Stimulated activated CD4-positive, alpha-beta T cell treated with anti-CD3 and anti-CD28 coated beads, TNF-alpha, amount 100 ng/mL, for 24 hours (primary cell): ENCODE measurements at regions not wholly inside any gene's neighbourhood (a gene's known extent, or its start where the extent isn't known, plus 50 kb on each side); places are given as distances from the start of the nearest gene placed in this dataset.

Experiments
- DNase-seq, 3 experiments: peaks; one replicate each; pipeline ENCODE4 v3.0.0-alpha.2; 2020; ENCODE audit warnings: low read depth in 3 of 3

DNA sequence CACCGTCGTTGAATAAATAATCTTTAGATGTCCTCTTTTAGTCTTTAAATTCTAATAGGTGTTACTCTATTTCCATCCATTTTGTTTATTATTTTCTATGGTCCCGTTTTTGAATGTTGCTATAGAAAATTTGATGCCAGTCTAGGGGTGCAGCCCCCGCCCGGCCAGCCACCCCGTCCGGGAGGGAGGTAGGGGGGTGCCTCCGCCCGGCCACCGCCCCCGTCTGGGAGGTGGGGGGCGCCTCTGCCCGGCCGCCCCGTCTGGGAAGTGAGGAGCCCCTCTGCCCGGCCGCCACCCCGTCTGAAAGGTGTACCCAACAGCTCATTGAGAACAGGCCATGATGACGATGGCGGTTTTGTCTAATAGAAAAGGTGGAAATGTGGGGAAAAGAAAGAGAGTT is 2372.2 kb upstream of the WWC1 start:
- no peak for DNase-seq

DNA sequence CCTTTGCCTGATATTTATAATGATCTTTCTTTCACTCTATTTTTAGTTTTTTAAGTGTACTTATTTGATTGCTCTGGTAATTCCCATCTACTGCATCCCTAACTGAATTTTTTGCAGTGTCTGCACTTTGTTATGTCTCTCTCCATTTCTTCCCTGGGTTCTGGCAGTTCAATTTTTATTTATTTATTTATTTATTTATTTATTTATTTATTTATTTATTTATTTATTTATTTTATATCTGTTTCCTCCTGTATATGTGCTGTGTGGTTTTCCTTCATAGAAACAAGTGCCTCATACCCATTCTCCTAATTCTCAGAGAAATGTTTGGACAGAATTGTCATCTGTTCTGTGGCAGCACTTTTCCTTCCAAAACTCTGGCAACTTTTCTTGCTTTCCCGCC is 2370.8 kb upstream of the WWC1 start:
- no peak for DNase-seq

DNA sequence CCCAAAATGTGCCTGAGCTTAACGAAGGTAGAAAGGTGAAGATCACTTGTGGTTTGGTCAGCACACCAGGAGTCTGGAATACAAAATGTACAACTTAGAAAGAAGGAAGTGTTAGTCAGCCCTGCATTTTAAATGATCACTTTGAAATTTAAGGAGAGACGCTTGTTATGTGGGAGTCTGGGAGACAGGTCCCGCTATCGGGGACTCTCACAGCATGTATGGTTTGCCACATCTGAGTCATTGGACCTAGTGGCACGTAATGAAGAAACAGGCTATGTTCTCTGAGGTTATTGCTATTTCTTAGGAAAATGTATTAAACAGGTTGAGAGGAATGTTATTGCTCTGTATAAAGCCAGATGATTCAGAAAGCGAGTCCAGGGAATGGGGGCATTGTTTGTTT is 2362.5 kb upstream of the WWC1 start:
- DNase-seq: no peak

DNA sequence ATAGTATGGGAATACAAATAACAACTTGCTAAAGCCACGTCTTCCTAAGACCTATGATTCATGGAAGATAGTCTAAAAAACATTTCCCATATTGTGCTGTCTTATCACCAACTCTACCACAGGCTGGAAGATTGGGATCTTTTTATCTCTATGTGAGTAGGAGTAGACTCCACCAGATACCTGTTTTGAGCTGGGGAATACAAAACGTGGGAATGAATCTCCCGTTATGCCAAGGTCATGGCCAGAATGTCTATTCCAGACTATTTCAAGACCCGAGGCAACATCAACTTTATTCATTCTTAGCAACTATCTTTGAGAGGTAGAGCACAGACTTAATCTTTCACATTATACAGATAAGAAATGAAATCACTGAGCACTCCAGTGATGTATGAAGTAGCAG is 2350.9 kb upstream of the WWC1 start:
- DNase-seq: no peak

DNA sequence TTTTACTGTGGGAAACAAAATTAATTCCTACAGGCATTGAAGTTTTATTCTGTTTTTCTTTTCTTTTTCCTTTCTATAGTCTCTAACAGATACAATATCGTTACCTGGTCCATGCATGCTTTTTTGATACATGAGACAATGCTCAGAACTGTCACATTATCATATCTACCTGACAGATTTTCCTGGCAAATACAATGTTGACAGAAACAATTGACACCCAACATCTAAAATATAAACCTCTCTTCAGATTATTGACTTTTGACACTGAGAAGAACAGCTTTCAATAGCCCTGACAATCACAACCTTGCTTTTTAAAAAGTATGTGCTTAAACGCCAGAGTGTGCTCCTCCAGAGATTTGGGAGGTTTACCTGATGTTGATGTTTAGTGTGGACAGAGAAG is 2334.6 kb upstream of the WWC1 start:
- DNase-seq: no peak

DNA sequence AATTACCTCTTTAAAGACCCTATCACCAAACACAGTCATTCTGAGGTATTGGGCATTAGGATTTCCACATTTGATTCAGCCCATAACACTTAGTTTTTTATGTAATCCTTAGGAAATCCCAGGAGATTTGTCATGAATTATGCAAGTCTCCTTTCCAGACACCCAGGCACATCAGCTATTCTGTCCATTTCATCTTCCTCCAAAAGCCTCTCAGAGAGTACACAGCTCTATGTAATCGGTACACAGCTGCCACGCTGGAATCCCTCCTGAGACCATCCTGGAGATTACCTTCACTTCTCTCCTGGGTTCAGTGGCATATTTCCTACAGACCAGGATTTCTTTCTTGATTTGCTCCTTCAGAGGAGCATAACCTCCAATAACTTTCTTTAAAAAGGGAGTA is 2309.8 kb upstream of the WWC1 start:
- DNase-seq: no peak

DNA sequence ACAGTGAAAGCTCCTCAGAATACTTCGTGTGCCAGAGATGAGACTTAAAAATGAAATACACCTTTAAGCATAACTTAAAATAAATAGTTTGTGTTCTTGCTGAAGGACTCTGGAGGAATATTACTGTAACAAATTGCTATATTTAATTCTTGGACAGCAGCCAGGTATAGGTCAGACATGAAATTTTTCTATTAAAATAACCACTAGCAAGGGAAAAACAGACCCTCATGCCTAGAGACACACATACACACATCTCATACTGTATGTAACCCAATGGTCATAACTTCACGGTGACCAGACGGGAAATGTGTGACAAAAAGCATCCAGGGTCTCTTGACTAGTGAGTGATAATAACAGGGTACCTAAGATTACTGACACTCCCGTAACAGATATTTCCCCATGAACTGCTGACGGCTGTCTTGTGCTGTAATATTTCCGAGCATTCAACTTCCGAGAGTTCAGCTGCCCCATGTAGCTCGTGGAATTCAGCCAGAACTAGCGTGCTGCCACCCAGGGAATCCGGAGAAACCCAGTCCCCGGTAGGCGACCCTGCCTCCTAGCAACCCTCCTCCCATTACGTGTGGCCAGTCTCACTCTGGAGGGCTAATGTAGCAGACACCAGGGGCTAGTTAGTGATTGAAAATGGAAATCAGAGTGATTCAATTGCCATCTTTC is 2295.1 kb upstream of the WWC1 start:
- no peak for DNase-seq

DNA sequence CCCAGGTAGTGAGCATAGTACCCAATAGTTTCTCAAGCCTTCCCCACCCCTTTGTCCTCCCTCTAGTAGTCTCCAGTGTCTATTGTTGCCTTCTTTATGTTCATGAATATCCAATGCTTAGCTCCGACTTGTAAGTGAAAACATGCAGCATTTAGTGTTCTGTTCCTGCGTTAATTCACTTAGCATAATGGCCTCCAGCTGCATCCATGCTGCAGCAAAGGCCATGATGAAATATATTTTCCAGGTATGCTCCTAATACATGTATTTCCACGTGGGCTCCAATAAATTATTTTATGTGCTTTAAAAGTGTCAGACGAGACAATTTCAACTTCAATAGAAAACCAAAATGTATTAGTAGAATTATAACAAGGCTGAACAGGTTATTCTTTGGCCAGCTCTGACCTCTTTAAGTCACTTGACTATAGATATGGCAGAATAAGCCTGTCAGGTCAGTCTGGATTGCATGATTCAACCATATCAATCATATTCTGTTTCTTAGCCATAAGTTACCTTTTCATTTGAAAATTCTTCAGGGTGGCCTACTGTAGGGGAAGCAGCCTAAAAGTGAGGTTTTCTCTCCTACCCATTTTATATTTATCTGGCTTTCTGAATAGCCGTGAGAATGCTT is 2291.6 kb upstream of the WWC1 start:
- DNase-seq: no peak

DNA sequence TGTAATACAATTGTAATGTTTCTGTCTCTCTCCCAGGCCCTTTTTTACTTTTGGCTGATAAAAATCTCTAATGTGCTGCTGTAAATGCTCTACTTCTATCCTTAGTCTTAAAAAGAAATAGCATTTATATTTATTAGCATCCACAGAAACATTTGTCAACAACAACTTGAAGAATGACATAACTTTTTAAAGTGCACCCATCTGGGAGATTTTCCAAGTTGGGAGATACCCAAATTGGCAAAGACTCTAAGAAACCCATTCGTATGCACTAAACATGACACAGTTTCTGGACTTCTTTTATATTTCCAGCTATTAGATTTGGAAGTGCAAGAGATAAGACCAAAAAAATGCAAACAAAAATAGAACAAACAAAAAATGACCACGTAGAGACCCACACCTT is 2287.4 kb upstream of the WWC1 start:
- no peak for DNase-seq

DNA sequence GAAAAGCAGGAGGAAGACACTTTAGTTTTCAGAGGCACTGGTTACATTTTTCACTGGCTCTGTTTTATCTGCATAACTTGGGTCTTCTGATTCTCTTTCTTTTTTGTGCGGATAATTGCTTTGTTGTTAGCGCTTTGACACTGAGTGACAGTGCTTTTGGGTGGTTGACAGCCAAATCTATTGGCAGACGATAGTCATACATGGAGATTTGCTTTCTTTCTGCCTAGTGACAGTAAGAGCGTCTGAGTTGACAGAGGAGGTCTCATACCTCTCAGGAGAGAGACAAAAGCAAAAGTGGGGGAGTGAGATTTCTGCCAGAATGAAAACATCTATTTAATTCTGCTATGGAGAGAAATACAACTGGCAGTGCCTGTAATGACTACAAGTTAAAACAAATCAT is 2278.0 kb upstream of the WWC1 start:
- no peak for DNase-seq

DNA sequence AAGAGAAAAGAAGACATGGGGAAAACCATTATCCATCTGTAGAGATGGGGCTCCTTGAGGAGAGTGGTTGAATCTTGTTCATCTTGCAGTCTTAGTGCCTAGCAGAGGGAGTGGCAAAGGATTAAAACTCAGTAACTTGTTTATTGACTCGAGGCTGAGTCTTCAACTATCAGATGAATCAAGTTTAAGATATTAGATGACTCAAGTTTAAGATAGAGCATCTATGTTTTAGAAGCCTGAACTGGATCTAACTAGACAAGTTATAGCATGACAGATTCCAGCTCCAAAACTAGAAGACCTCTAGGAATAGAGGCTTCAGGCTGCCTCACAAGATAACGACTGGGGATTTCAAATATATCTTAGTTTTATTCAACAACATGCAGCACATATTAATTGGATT is 2277.2 kb upstream of the WWC1 start:
- DNase-seq: no peak

DNA sequence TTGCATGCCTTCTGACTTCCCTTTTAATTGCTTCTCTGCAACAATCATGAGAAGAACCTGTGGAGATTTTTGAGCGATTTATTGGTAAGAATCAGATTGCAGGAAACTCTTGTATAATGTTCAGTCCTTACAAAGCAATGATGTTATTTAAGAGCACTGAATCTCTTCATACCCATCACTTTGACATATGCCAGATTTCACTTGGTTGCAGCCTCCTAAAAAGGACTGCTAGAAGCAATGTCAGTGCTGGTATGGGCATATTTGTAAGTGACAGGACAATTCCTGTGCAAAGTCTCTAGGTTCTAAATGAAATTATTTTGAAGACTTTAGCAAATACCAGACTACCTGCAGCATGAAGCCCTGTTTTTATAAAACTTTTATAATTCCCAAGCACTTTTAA is 2272.7 kb upstream of the WWC1 start:
- DNase-seq: no peak

DNA sequence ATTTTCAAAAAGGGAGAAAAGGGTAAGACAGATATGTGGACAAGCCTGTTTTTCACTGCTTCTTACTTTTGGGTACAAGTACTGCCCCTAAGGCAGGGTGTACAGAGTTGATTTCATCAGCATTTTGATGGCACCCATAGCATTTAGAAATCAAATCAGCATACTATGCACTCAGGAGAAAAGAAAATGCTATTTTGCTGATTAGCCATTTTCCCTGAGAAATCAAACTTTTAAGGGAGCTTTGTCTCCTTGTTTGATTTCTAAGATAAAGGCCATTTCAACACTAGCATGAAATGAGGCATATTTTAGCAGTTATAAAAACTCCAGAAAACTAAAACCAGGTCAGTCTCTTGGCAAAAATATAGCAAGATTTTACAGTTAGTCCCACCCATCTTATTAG is 2269.4 kb upstream of the WWC1 start:
- DNase-seq: no peak

DNA sequence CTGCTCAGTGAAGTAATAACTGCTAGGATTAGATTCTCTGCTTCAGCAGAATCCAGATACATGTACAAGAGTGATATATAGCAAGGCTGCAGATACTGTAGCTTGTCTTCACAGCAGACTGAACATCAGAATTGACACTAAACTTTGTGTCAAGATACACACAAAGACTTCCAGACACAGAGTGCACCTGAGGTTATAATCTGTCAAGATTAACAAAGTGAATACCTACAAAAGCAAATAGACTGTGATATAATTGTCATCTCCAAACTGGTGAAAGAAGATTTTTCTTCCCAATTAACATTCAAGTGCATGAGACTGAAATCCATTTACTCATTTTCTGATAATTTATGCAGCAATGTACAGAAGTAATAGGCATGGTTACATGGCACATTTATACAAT is 2266.5 kb upstream of the WWC1 start:
- no peak for DNase-seq

DNA sequence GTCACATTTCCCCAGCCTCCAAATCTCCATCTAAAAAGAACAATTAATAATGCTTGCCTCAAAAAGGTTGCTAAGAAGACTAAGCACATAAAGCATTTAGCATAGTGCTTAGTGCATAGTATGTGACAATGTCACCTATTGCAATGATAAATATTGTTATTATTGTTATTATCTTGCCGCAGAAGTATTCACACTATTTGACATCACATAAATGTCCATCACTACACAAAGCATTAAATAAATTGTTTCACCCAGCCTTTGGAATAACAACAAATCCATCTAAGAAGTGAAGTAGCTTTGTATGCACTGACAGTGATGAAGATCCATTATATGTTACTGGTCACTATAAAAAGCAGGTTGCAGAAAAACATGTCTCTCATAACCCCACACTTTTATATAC is 2263.9 kb upstream of the WWC1 start:
- DNase-seq: no peak

DNA sequence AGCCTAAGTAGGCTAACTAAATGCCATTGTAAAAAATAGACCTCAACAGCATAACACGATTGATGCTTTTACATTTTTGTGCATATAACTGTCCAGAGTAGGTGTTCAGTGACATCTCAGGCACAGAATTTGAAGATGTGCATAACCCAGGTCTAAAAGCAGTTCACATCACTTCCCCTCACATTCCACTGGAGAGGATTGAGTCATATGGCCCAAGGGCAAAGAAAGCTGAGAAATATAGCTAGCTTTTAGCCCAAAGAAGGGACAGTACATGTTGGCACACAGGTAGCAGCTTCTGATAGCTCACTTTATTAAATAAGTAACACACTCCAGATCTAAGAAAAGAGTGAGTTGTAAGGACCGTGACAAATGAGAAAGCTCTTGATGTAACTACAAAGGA is 2259.5 kb upstream of the WWC1 start:
- no peak for DNase-seq

DNA sequence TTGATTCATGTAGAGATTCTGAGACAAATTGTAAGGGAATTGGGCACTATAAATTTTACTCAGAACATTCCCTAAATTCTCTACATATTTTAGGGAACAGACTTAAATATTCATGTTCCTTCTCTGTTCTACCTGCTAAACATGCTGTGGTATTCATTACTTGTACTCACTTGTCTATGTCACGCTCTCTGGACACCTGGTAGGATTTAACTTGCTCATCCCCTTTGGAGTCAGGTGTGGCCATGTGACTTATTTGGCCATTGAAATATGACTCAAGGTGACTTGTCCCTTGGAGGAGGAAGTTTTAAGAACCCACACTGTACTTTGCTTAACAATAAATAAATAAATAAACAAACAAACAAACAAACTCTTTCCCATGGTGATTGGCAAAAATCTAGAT is 2258.8 kb upstream of the WWC1 start:
- DNase-seq: no peak

DNA sequence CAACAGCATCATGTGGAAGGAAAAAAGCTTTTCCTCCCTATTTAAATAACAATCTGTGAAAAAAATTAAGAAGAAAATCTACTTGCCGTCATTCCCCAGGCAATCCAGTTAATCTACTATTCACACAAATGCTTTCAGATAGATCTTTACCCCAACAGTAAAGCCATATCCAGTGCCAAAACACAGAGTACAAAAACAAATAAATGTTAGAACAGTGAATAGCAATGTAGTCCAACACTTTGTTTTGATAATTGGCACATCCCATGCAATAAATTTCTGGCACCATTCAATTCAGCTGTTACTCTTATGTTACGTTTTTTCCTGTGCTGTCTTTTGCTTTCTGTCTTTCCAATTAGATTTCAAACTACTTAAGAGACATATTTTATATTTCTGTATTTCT is 2245.5 kb upstream of the WWC1 start:
- no peak for DNase-seq

DNA sequence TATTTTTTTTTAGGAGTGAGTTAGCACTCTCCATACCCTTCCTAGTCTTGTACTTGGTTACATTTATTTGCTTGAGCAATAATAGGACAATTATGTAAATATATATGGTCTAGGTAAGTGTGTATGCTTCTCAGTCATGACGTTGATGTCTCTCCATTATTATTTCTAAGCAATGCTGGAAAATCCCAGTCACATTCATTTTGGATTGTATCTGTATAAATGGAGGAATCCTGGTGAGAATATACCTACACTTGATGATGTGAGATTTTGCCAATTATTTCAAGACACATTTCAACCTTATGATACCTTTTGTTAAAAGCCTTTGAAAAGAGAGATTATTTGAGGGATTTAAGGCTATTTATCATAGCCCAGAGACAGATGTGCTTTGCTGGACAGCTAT is 2244.5 kb upstream of the WWC1 start:
- no peak for DNase-seq

DNA sequence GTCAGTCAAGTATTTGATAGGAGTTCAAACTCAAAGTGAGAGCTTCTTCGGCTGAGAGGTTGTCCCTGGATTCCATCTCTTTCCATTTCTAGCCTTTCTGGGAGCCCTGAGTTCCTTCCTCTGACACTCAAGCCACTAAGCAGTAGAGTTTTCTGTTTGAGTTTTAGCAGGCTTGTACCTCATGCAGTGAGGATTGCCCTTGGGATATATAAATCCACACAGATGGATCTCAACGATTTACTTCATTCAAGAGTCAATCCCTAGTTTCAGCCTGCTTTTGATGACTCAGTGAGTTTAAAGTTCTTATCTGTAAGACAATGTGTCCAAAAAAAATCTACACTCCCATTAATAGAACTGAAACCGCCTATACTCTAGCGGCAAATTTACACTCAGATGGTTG is 2240.9 kb upstream of the WWC1 start:
- no peak for DNase-seq

DNA sequence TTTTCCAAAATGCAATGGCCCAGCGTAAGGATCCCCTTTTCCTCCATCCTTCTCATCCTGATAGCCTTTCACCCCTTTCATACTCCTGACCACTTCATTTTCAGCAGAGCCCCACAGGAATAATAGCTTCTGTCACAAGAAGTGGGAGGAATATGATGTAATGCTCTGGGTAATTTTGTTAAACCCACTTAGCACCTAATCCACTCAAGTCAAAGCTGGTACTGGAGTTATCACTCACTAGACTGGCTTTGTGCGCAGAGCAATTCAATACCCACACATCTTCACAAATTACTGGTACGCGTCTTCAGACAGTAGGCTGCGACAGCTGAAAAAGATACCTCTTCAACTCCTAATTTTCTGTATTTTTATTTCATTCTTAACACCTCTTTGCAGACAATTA is 2232.8 kb upstream of the WWC1 start:
- no peak for DNase-seq

DNA sequence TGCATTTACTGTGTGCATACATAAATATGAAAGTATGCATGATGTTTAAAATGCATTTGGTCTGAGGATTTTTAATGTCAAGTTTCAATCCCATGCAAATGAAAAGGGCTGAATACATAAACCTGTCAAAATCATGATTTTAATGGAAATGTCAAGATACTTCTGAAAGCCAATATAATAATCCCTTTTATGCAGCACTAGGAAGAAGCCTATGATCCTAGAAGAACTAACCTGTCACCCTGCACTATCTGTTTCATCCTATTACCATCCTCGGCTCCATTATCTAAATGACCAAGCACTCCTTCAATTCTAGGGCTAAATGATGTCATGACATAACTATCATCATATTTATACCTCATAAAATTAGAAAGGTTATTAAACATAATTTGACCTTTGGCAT is 2229.4 kb upstream of the WWC1 start:
- no peak for DNase-seq

DNA sequence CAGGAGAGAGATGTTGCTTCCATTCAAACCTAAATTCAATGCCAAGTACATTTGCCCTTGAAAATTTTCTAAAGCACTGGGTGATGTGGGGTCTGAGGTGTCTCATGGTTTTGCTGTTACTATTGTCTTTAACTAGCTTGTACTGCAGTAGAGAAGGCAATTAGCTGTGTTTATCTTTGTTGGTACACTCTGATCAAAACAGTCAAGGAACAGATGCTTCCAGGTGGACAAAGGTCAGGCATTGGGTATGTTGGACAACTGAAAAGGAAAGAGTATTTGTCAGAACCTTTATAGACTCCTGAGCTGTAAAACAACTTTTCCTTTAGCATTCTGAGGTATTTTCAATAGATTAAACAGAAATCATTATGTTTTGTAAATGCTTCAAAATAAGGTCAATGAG is 2228.7 kb upstream of the WWC1 start:
- no peak for DNase-seq

DNA sequence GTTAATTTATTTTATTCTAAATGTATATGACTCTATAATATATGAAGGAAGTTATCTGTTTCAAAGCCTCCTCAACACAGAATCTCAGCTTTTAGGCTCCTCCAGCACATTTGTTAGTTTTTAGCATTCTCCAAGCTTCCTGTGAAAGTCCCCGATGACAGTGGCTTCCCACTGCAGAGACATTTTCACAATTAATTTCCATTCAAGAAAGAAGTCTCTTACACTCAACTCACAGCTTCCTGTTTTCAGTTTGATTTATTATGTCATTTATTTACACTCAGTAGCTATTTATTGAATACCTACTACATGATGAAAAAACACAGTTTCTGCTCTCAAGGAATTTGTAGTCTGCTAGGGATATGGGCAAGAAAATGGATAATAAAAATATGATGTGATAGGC is 2228.2 kb upstream of the WWC1 start:
- DNase-seq: no peak
